ENCODE measurements at regions not wholly inside any gene's neighbourhood (a gene's known extent, or its start where the extent isn't known, plus 50 kb on each side); places are given as distances from the start of the nearest gene placed in this dataset.
"Not testable (repeated sequence)": the region's sequence is repeated elsewhere in the genome, so short reads cannot be mapped to it uniquely, and the experiment has no call there.

GRCh38 chr20:52031563-52032303, 159.8 kb downstream of the ZFP64 start:
- Histone ChIP-seq H3K9me3 (ENCODE audit: low read length) (no peaks in the 10 kb centered on the region), H3K36me3 (ENCODE audit: insufficient read depth, low read length) (no peaks in the 10 kb centered on the region), H3K4me1 (ENCODE audit: insufficient read depth, low read length, poor library complexity, severe bottlenecking) (no peaks in the 10 kb centered on the region), H4K20me1 (ENCODE audit: insufficient read depth, low read length) (no peaks in the 10 kb centered on the region), H3K4me3 (ENCODE audit: low read depth, low read length, poor library complexity, severe bottlenecking) (no peak overlapping the region), H3K4me2 (ENCODE audit: low read length) (no peak overlapping the region), H3K79me2 (ENCODE audit: insufficient read depth, low read depth, low read length) (no peaks in the 10 kb centered on the region), H3K9me2 (ENCODE audit: insufficient read depth, low read length) (no peaks in the 10 kb centered on the region), H2AFZ (ENCODE audit: low read length) (peak overlapping the region; percentile 17; the same call in 1 of the 2 replicates), H3K27ac (ENCODE audit: low read depth, low read length, poor library complexity, severe bottlenecking) (no peak overlapping the region)
- ChIA-PET POLR2A (no interaction called here), CTCF (ENCODE audit: unreplicated experiment) (no interaction called here)
- BruUV-seq (replicated peaks), result no TSS peak
- TF ChIP-seq EZH2phosphoT487 (IDR thresholded peaks at IDR 0.05; ENCODE audit: borderline replicate concordance, low read depth, low read length) (no peak), CTCF (conservative IDR thresholded peaks at IDR 0.05; ENCODE audit: low read length) (no peak)
- DNase-seq (ENCODE audit: low spot score), result no peak
- intact Hi-C loops (cut with micrococcal nuclease; ENCODE audit: unreplicated experiment), result no loop called here

- ChIA-PET POLR2A (no interaction called here), CTCF (ENCODE audit: unreplicated experiment) (no interaction called here)
- H3K79me2 ChIP-seq (ENCODE audit: insufficient read depth, low read depth, low read length), result no peaks in the 10 kb centered on the region
- H3K9me2 ChIP-seq (ENCODE audit: insufficient read depth, low read length), result no peaks in the 10 kb centered on the region
- H3K9me3 ChIP-seq (ENCODE audit: low read length), result no peaks in the 10 kb centered on the region
- H3K4me1 ChIP-seq (ENCODE audit: insufficient read depth, low read length, poor library complexity, severe bottlenecking), result no peaks in the 10 kb centered on the region
- intact Hi-C loops (cut with micrococcal nuclease; ENCODE audit: unreplicated experiment), result no loop called here
- DNase-seq (ENCODE audit: low spot score), result no peak
- no peak overlapping the region for H3K4me3 ChIP-seq (ENCODE audit: low read depth, low read length, poor library complexity, severe bottlenecking)
- no peak overlapping the region for H2AFZ ChIP-seq (ENCODE audit: low read length)
- no peak for TF ChIP-seq CTCF (conservative IDR thresholded peaks at IDR 0.05; ENCODE audit: low read length)
- no peak for TF ChIP-seq EZH2phosphoT487 (IDR thresholded peaks at IDR 0.05; ENCODE audit: borderline replicate concordance, low read depth, low read length)
- H3K27ac ChIP-seq (ENCODE audit: low read depth, low read length, poor library complexity, severe bottlenecking), result no peak overlapping the region
- BruUV-seq (replicated peaks), result no TSS peak
- H3K4me2 ChIP-seq (ENCODE audit: low read length), result no peak overlapping the region
- no peaks in the 10 kb centered on the region for H3K36me3 ChIP-seq (ENCODE audit: insufficient read depth, low read length)
- H4K20me1 ChIP-seq (ENCODE audit: insufficient read depth, low read length), result no peaks in the 10 kb centered on the region
Observed at GRCh38 chr20:52031206-52031562, 160.4 kb downstream of the ZFP64 start.

- H4K20me1 ChIP-seq (ENCODE audit: insufficient read depth, low read length); BruUV-seq (replicated peaks); H3K9me3 ChIP-seq (ENCODE audit: low read length); H3K27ac ChIP-seq (ENCODE audit: low read depth, low read length, poor library complexity, severe bottlenecking); H3K9me2 ChIP-seq (ENCODE audit: insufficient read depth, low read length); DNase-seq (ENCODE audit: low spot score); H3K4me1 ChIP-seq (ENCODE audit: insufficient read depth, low read length, poor library complexity, severe bottlenecking); CTCF ChIA-PET (ENCODE audit: unreplicated experiment); H3K79me2 ChIP-seq (ENCODE audit: insufficient read depth, low read depth, low read length); H2AFZ ChIP-seq (ENCODE audit: low read length); H3K4me3 ChIP-seq (ENCODE audit: low read depth, low read length, poor library complexity, severe bottlenecking); H3K36me3 ChIP-seq (ENCODE audit: insufficient read depth, low read length); intact Hi-C loops (cut with micrococcal nuclease; ENCODE audit: unreplicated experiment); H3K4me2 ChIP-seq (ENCODE audit: low read length): not testable (repeated sequence)
- POLR2A ChIA-PET, result interaction anchor here (0.7 kb wide), 1 partner anchor 45 kb away, joined by 3 read pairs; no protein-coding TSS in a partner anchor
Observed at GRCh38 chr20:52029129-52029528, 162.4 kb downstream of the ZFP64 start.
